NCI-H446 (cell line): ENCODE measurements at regions not wholly inside any gene's neighbourhood (a gene's known extent, or its start where the extent isn't known, plus 50 kb on each side); places are given as distances from the start of the nearest gene placed in this dataset.

Experiments
- DNase-seq, 2 experiments: peaks; one replicate each; lab custom pipeline; 2025; lab: John Stamatoyannopoulos, UW

GRCh38 chr5:125134216-125135081, 388.0 kb upstream of the ZNF608 start:
- DNase-seq: no peak

GRCh38 chr5:125137535-125137934, 391.1 kb upstream of the ZNF608 start:
- no peak for DNase-seq

GRCh38 chr5:125138266-125138665, 391.8 kb upstream of the ZNF608 start:
- DNase-seq: no peak

GRCh38 chr5:125139590-125139989, 393.2 kb upstream of the ZNF608 start:
- DNase-seq: no peak

- DNase-seq: no peak
These were observed 393.8 kb upstream of the ZNF608 start for GRCh38 chr5:125140220-125140619.

GRCh38 chr5:125140855-125141254, 394.4 kb upstream of the ZNF608 start:
- no peak for DNase-seq

- no peak for DNase-seq
These were observed 396.0 kb upstream of the ZNF608 start for GRCh38 chr5:125142458-125142857.

- DNase-seq: no peak
These were observed 396.6 kb upstream of the ZNF608 start for GRCh38 chr5:125143011-125143410.

- DNase-seq: no peak
These were observed 401.6 kb upstream of the ZNF608 start for GRCh38 chr5:125148076-125148475.

GRCh38 chr5:125148706-125149105, 402.3 kb upstream of the ZNF608 start:
- DNase-seq: no peak

- DNase-seq: no peak
These were observed 402.7 kb upstream of the ZNF608 start for GRCh38 chr5:125149110-125149509.

- no peak for DNase-seq
These were observed 403.1 kb upstream of the ZNF608 start for GRCh38 chr5:125149527-125149926.

GRCh38 chr5:125150041-125150669, 403.7 kb upstream of the ZNF608 start:
- DNase-seq: no peak

- DNase-seq: no peak
These were observed 404.9 kb upstream of the ZNF608 start for GRCh38 chr5:125151150-125151900.

- no peak for DNase-seq
These were observed 405.6 kb upstream of the ZNF608 start for GRCh38 chr5:125152044-125152443.

- DNase-seq: no peak
These were observed 406.2 kb upstream of the ZNF608 start for GRCh38 chr5:125152461-125153189.

GRCh38 chr5:125153231-125153630, 406.8 kb upstream of the ZNF608 start:
- no peak for DNase-seq

GRCh38 chr5:125154301-125155110, 408.1 kb upstream of the ZNF608 start:
- DNase-seq: no peak

- DNase-seq: no peak
These were observed 414.5 kb upstream of the ZNF608 start for GRCh38 chr5:125160787-125161502.

- no peak for DNase-seq
These were observed 416.3 kb upstream of the ZNF608 start for GRCh38 chr5:125162714-125163113.

GRCh38 chr5:125169396-125169795, 423.0 kb upstream of the ZNF608 start:
- no peak for DNase-seq
